GM12873 (cell line): ENCODE measurements at regions not wholly inside any gene's neighbourhood (a gene's known extent, or its start where the extent isn't known, plus 50 kb on each side); places are given as distances from the start of the nearest gene placed in this dataset.

ENCODE experiments used
- TF ChIP-seq, protein P1 (sequence below): IDR thresholded peaks from 2 replicates; pipeline ENCODE4 v1.5.1; 2012; ENCODE audit warnings: low read depth, mild to moderate bottlenecking, moderate library complexity, low read length, control low read depth; ENCODE audit not compliant: insufficient read depth; ENCODE audit errors: missing control alignments

DNA sequence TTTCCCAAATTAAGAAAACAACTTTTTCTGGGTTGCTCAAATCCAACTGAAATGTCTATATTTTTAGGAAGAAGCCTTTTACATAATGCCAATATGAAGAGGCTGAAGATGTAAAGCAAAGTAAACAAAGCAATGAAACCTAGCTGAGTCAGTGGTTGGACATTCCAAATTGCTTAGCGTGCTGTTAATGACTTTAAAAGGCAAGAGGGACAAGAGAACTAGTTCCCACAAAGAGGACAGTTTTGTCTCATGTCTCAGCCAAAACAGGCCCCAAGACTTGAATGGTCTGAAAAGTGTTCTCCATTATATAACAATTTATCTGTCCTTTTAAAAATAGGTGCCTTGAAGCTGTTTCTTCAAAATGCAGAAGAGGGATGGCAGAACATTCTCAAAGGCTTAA, 407.0 kb downstream of the ENC1 start:
- TF ChIP-seq, protein P1, sequence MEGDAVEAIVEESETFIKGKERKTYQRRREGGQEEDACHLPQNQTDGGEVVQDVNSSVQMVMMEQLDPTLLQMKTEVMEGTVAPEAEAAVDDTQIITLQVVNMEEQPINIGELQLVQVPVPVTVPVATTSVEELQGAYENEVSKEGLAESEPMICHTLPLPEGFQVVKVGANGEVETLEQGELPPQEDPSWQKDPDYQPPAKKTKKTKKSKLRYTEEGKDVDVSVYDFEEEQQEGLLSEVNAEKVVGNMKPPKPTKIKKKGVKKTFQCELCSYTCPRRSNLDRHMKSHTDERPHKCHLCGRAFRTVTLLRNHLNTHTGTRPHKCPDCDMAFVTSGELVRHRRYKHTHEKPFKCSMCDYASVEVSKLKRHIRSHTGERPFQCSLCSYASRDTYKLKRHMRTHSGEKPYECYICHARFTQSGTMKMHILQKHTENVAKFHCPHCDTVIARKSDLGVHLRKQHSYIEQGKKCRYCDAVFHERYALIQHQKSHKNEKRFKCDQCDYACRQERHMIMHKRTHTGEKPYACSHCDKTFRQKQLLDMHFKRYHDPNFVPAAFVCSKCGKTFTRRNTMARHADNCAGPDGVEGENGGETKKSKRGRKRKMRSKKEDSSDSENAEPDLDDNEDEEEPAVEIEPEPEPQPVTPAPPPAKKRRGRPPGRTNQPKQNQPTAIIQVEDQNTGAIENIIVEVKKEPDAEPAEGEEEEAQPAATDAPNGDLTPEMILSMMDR: no peak

DNA sequence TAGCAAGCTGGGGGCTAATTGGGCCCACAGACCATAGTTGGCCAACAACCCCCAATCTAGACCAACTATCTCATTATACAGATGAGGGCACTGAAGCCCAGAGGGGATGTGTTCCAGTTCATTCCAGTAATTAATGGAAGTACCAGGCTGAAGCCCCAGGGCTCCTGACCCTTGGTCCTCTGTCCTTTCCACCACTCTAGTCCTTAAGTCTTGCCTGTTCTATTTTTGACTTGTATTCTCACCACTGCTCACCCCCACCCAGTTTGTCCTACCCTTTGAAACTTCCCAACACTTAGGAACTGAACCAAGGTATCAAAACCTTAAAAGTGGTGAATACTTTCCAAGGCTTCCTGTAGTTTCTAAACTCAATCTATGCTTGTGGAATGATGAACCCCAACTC, 407.4 kb downstream of the ENC1 start:
- TF ChIP-seq, protein P1: no peak

DNA sequence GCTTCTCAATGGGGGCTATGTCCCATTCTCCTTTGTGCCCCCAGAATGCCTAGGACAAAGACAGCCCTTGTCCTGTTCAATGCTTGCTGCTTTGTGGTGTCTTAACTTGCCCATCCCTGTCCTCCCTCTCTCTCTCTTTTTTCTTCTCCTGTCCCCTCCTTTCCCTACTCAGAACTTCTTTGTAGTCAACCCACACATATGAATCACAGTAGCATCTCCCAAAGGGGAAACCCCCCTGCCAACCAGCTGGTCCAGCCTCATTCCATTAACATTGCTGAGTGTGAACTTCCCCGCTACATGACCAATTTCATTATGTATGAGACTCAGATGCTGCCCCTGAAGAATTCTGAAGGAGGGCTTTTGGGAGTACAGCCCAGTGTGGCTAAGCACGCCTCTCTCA, 408.3 kb downstream of the ENC1 start:
- TF ChIP-seq, protein P1: no peak

DNA sequence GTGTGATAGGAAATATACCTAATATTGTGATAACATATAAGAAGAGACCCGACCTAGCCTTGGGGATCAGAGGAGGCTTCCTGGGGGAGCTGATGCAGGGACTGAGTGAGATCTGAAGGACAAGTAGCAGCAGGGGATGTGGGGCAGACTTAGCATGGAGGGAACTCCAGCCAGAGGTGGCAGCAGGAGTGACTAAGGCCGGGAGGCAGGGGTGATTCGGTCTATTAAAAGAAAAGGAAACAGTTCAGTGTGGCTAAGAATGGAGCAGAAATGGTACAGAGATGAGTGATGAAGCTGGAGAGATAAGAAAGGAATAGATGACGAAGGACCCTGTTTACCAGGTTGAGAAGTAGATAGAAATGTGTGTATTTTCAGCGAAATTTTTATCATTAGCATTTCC, 408.8 kb downstream of the ENC1 start:
- TF ChIP-seq, protein P1: no peak

DNA sequence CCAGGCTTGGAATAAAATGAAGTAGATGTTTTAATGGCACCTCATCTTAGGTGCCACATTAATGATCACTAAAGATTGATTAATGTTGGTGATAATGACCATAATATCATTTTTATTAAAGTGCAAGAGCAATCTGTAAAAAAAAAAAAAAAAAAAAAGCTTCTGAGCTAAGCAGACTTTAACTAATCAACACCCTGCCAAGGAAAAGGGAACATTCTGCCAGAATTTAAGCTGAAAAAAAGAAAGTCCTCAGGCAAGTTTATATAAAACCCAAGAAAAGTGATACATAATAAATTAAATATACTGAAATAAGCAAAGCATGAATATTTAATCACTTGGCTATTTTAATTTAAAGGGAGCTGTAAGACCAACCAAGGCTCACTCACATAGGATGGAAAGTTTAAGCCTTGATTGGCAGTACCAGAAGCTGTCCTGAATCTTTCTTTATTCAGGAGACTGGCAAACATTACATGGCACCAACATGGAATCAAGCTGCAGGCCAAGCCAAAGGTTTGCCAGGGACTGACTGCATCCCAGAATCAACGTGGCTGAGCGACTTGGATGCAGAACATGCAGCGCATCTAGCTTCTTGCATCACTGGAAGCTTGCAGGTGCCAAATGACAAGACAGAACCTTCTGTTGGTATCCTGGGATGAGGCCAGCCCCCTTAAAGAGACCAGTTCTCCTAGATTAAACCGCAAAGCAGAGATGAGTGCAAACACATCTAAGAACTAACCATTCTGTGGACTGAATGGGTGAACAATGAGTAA, 413.6 kb downstream of the ENC1 start:
- TF ChIP-seq, protein P1: no peak

DNA sequence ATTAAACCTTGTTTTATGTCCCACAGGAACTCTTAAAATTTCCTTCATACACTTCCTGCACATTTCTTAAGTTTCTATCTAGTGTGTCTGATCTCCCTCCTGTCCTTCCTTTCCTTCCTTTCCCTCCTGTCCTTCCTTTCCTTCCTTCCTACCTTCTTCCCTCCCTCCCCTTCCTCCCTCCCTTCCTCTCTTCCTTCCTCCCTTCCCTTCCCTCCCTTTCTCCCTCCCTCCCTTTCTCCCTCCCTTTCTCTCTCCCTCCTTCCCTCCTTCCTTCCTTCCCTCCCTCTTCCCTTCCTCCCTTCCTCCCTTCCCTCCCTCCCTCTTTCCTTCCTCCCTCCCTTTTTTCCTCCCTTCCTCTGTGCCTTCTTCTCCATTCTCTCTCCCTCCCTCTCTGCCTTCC, 414.9 kb downstream of the ENC1 start:
- TF ChIP-seq, protein P1: no peak

DNA sequence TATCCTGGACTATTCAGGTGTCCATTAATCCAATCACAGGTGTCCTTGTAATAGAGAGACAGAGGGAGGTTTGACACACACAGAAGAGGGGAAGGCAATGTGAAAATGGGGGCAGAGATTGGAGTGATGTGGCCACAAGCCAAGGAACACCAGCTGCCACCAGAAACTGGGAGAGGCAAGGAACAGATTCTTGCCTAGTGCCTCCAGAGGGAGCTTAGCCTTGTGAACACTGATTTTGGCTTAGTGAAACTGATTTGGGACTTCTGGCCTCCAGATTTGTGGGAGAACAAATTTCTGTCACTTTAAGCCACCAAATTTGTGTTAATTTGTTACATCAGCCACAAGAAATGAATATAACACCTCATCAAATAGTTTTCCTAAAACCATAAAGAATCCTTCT, 416.2 kb downstream of the ENC1 start:
- TF ChIP-seq, protein P1: no peak

DNA sequence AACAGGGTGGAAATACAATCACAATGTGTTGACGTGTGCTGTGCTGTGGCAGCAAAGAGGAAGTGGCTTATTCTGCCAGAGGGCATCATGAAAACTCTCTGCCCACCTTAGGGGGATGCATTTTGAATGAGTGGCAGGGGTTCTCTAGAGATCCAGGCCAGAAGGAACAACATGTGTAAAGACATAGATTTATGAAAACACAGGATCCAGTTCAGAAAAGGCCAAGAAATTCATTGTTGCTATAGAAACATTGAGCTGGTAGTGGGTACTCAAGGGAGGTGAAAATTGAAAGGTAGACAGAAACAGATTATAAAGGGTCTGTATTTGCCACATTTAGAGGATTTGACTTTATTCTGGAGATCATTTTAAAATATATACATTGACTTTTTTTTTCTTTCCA, 417.7 kb downstream of the ENC1 start:
- TF ChIP-seq, protein P1: no peak
